HCT116 (cell line): ENCODE measurements at regions not wholly inside any gene's neighbourhood (a gene's known extent, or its start where the extent isn't known, plus 50 kb on each side); places are given as distances from the start of the nearest gene placed in this dataset.

Source experiments
- CTCF ChIP-seq, 3 experiments: fragments of 200-600 bp in 1 of 3; sonication (generic) in 1 of 3; IDR thresholded peaks in 2 of 3; conservative IDR thresholded peaks in 1 of 3; 2 replicates each; pipeline ENCODE4 v1.5.1; 2012 to 2017; ENCODE audit warnings: low read depth in 2 of 3, low read length in 2 of 3, antibody characterized with exemption in 1 of 3, borderline replicate concordance in 1 of 3, control low read depth in 1 of 3, mild to moderate bottlenecking in 1 of 3, mixed read lengths in 1 of 3, mixed run types in 1 of 3, moderate library complexity in 1 of 3; ENCODE audit not compliant: insufficient read depth in 1 of 3
- POLR2AphosphoS5 ChIP-seq: IDR thresholded peaks from 2 replicates; pipeline ENCODE4 v1.6.1; 2011; ENCODE audit warnings: mild to moderate bottlenecking, low read depth, low read length, moderate library complexity
- REST ChIP-seq: IDR thresholded peaks from 2 replicates; pipeline ENCODE4 v1.6.1; 2012; ENCODE audit warnings: low read depth
- YY1 ChIP-seq: IDR thresholded peaks from 2 replicates; pipeline ENCODE4 v1.6.1; 2011; ENCODE audit warnings: low read length, low read depth, moderate library complexity, mild to moderate bottlenecking; ENCODE audit not compliant: insufficient replicate concordance; ENCODE audit errors: extremely low read depth

- TF ChIP-seq CTCF (IDR thresholded peaks at IDR 0.05 in 2 of 3, conservative IDR thresholded peaks at IDR 0.05 in 1 of 3; ENCODE audit: borderline replicate concordance in 1 of 3, insufficient read depth in 1 of 3, low read depth in 2 of 3, low read length in 2 of 3), result no peak
- no peak for TF ChIP-seq REST
- TF ChIP-seq POLR2AphosphoS5, result no peak
- no peak for TF ChIP-seq YY1
These were observed 173.3 kb downstream of the TANC2 start for GRCh38 chr17:63139356-63139755.
